K562 (cell line): ENCODE measurements at regions not wholly inside any gene's neighbourhood (a gene's known extent, or its start where the extent isn't known, plus 50 kb on each side); places are given as distances from the start of the nearest gene placed in this dataset.

ENCODE experiments used
- ATAC-seq: fragments of 200-7000 bp; cut with Tn5 transposase; 3 replicates; pipeline ENCODE4 v1.9.1; 2020; ENCODE audit warnings: moderate library complexity
- BruUV-seq: library from RNA; stranded (reverse); fragments of 400-500 nt; replicated peaks from 2 replicates; lab custom pipeline; 2021; lab: Mats Ljungman, UMichigan
- CTCF ChIA-PET: fragments of 300-600 bp; formaldehyde crosslinking; extraction: SDS; loops from one replicate; lab custom pipeline; 2021; ENCODE audit warnings: low intra/inter-chr PET ratio; lab: Yijun Ruan, JAX
- POLR2A ChIA-PET: fragments of 300-600, 350-650 bp; sonication (Branson Sonifier 250); formaldehyde crosslinking; extraction: SDS; loops from one replicate; lab custom pipeline; 2021; ENCODE audit warnings: antibody characterized with exemption, inconsistent platforms; lab: Yijun Ruan, JAX
- DNase-seq, 4 experiments: peaks; one replicate each; pipeline versions ENCODE4 v3.0.0 to v3.0.0-alpha.2; 2011 to 2018; ENCODE audit warnings: low spot score in 3 of 4, mixed read lengths in 3 of 4; ENCODE audit errors: extremely low read depth in 1 of 4
- FAIRE-seq: peaks from 2 replicates; lab custom pipeline; 2011; peaks lifted over from hg19 to GRCh38; lab: Jason Lieb, UNC
- H2AFZ ChIP-seq: 2 replicates; pipeline ENCODE4 v1.6.0; 2011; ENCODE audit warnings: low read depth, low read length, control low read depth, inconsistent platforms
- H3K27ac ChIP-seq: fragments of 200-600 bp; 3 replicates; pipeline ENCODE4 v1.8.0; 2011; ENCODE audit warnings: low read depth, mild to moderate bottlenecking, control low read depth, inconsistent platforms, low read length, moderate library complexity, mixed read lengths; ENCODE audit errors: extremely low read depth
- H3K27me3 ChIP-seq, 2 experiments: fragments of 300-600 bp in 1 of 2; 2 replicates in 1 of 2; 3 replicates in 1 of 2; pipeline versions ENCODE4 v1.6.0 to v1.8.0; 2011; ENCODE audit warnings: inconsistent platforms in 2 of 2, low read length in 2 of 2, mild to moderate bottlenecking in 1 of 2, mixed read lengths in 1 of 2, moderate library complexity in 1 of 2; ENCODE audit not compliant: control insufficient read depth in 2 of 2, insufficient read depth in 2 of 2
- H3K36me3 ChIP-seq: fragments of 300-600 bp; 3 replicates; pipeline ENCODE4 v1.8.0; 2011; ENCODE audit warnings: mild to moderate bottlenecking, low read length, inconsistent platforms; ENCODE audit not compliant: control insufficient read depth, insufficient read depth
- H3K4me1 ChIP-seq, 2 experiments: fragments of 200-600 bp in 1 of 2; replicated peaks in 1 of 2; 2 replicates in 1 of 2; 3 replicates in 1 of 2; pipeline versions ENCODE4 v1.5.1 to v1.8.0; 2011; ENCODE audit warnings: inconsistent platforms in 2 of 2, low read length in 2 of 2, mild to moderate bottlenecking in 1 of 2, mixed read lengths in 1 of 2, moderate library complexity in 1 of 2; ENCODE audit not compliant: control insufficient read depth in 2 of 2, insufficient read depth in 2 of 2
- H3K4me2 ChIP-seq: 2 replicates; pipeline ENCODE4 v1.6.1; 2011; ENCODE audit warnings: low read length, control low read depth, inconsistent platforms, mixed read lengths; ENCODE audit not compliant: insufficient read depth
- H3K4me3 ChIP-seq: fragments of 200-600 bp; sonication (generic), shearing (Covaris generic); 2 replicates; pipeline ENCODE4 v1.5.1; 2016; ENCODE audit warnings: control low read depth, inconsistent platforms
- H3K79me2 ChIP-seq: fragments of 200-600 bp; 3 replicates; pipeline ENCODE4 v1.8.0; 2011; ENCODE audit warnings: low read length, inconsistent platforms; ENCODE audit not compliant: control insufficient read depth, insufficient read depth
- H3K9ac ChIP-seq, 2 experiments: 2 replicates each; pipeline versions ENCODE4 v1.6.0 to v1.6.1; 2011; ENCODE audit warnings: low read depth in 2 of 2, low read length in 2 of 2, control low read depth in 1 of 2, inconsistent platforms in 1 of 2, mild to moderate bottlenecking in 1 of 2, mixed read lengths in 1 of 2; ENCODE audit not compliant: insufficient read depth in 1 of 2
- H3K9me1 ChIP-seq: one replicate; pipeline ENCODE4 v1.6.0; 2011; ENCODE audit warnings: inconsistent platforms, mild to moderate bottlenecking, low read length, moderate library complexity; ENCODE audit not compliant: control insufficient read depth, insufficient read depth
- H3K9me3 ChIP-seq: replicated peaks from 2 replicates; pipeline ENCODE4 v1.5.1; 2011; ENCODE audit warnings: low read depth, low read length, inconsistent platforms; ENCODE audit not compliant: control insufficient read depth, insufficient read depth
- H4K20me1 ChIP-seq: replicated peaks from 2 replicates; pipeline ENCODE4 v1.6.1; 2011; ENCODE audit warnings: low read length, inconsistent platforms, mixed read lengths; ENCODE audit not compliant: control insufficient read depth, insufficient read depth
- DEAF1 ChIP-seq: fragments of 450-650 bp; formaldehyde crosslinking; IDR thresholded peaks from 2 replicates; pipeline ENCODE4 v1.4.0; 2020; ENCODE audit warnings: mild to moderate bottlenecking, moderate library complexity
- DNMT1 ChIP-seq: fragments of 450-650 bp; IDR thresholded peaks from 2 replicates; pipeline ENCODE4 v1.6.1; 2016; ENCODE audit warnings: antibody characterized with exemption, mild to moderate bottlenecking
- ELF2 ChIP-seq: fragments of 250-450 bp; sonication (Bioruptor Pico); IDR thresholded peaks from 2 replicates; pipeline ENCODE4 v1.5.0; 2021; ENCODE audit warnings: mild to moderate bottlenecking
- ETV6 ChIP-seq, 3 experiments: fragments of 150-350 bp in 1 of 3; sonication (generic) in 1 of 3; formaldehyde crosslinking in 1 of 3; IDR thresholded peaks; 2 replicates each; pipeline versions ENCODE4 v1.6.1 to v1.8.0; 2014 to 2022; ENCODE audit warnings: borderline replicate concordance in 2 of 3, low read depth in 2 of 3, antibody characterized with exemption in 1 of 3, low read length in 1 of 3, mild to moderate bottlenecking in 1 of 3, missing genetic modification reagents in 1 of 3
- JUNB ChIP-seq: fragments of 450-650 bp; formaldehyde crosslinking; conservative IDR thresholded peaks from 2 replicates; pipeline ENCODE4 v1.4.0; 2020; ENCODE audit warnings: mild to moderate bottlenecking
- KLF16 ChIP-seq: IDR thresholded peaks from 2 replicates; pipeline ENCODE4 v1.6.1; 2016; ENCODE audit warnings: antibody characterized with exemption
- PCBP2 ChIP-seq: fragments of 200-400 bp; formaldehyde crosslinking; IDR thresholded peaks from 2 replicates; pipeline ENCODE4 v1.6.1; 2018; ENCODE audit warnings: low read length, low read depth, mild to moderate bottlenecking, moderate library complexity; ENCODE audit not compliant: poor library complexity, severe bottlenecking
- POLR2AphosphoS5 ChIP-seq: IDR thresholded peaks from 2 replicates; pipeline ENCODE4 v1.6.1; 2011; ENCODE audit warnings: mild to moderate bottlenecking, low read depth, low read length, moderate library complexity; ENCODE audit not compliant: control insufficient read depth, insufficient read depth
- SRSF3 ChIP-seq: fragments of 200-400 bp; formaldehyde crosslinking; IDR thresholded peaks from 2 replicates; pipeline ENCODE4 v1.6.1; 2016; ENCODE audit warnings: mild to moderate bottlenecking, low read length, moderate library complexity; ENCODE audit not compliant: insufficient read depth
- ZNF133 ChIP-seq: fragments of 250-450 bp; sonication (Bioruptor Pico); IDR thresholded peaks from 2 replicates; pipeline ENCODE4 v1.4.0; 2020; ENCODE audit warnings: mild to moderate bottlenecking
- ZNF239 ChIP-seq: fragments of 250-450 bp; sonication (Bioruptor Pico); IDR thresholded peaks from 2 replicates; pipeline ENCODE4 v1.4.0; 2020; ENCODE audit warnings: mild to moderate bottlenecking
- ZNF277 ChIP-seq: fragments of 250-450 bp; sonication (Bioruptor Pico); IDR thresholded peaks from 2 replicates; pipeline ENCODE4 v1.8.0; 2022; ENCODE audit warnings: inconsistent platforms, mild to moderate bottlenecking, moderate library complexity, borderline replicate concordance
- ZNF699 ChIP-seq: fragments of 250-450 bp; sonication (Bioruptor Pico); IDR thresholded peaks from 2 replicates; pipeline ENCODE4 v1.8.0; 2021; ENCODE audit warnings: mild to moderate bottlenecking, moderate library complexity; ENCODE audit not compliant: insufficient replicate concordance
- WGBS: fragments of 100-300 bp; shearing (Covaris generic); methylation state at CpG from one replicate; pipeline ENCODE4 v1.1.6; 2016; ENCODE audit warnings: low coverage, mixed read lengths; ENCODE audit not compliant: insufficient coverage; ENCODE audit errors: missing lambda C conversion rate; 5-methylcytosine and 5-hydroxymethylcytosine counted together
- in situ Hi-C: fragments of 300-500 bp; cut with MboI; formaldehyde crosslinking; loops from 4 replicates; pipeline ENCODE4 v1.15.0; 2018; ENCODE audit warnings: inconsistent platforms, mixed read lengths
- intact Hi-C: fragments of 100-400 bp; cut with micrococcal nuclease; formaldehyde crosslinking; loops from 2 replicates; pipeline ENCODE4 v1.14.2; 2022

- TF ChIP-seq ZNF277 (CRISPR knock-in tag) (no peak), ETV6 (IDR thresholded peaks at IDR 0.05; ENCODE audit: borderline replicate concordance in 1 of 2, low read depth in 2 of 2, low read length in 1 of 2) (no peak), ETV6 (CRISPR knock-in tag; IDR thresholded peaks at IDR 0.05; ENCODE audit: borderline replicate concordance) (no peak)
Measured at GRCh38 chr2:64204703-64205102, 60.5 kb upstream of the PELI1 start (continued).

- intact Hi-C loops (no loop called here), in situ Hi-C loops (no loop called here)
- H2AFZ ChIP-seq, result no peak overlapping the region
- no peak for ATAC-seq
- H3K9me1 ChIP-seq, result no peaks in the 10 kb centered on the region
- H3K4me1 ChIP-seq, result no peaks in the 10 kb centered on the region; a peak in 1 of 5 replicates
- no peaks in the 10 kb centered on the region for H3K79me2 ChIP-seq
- DNase-seq, result no peak
- no peaks in the 10 kb centered on the region for H4K20me1 ChIP-seq
- no TSS peak for BruUV-seq
- H3K9me3 ChIP-seq, result no peaks in the 10 kb centered on the region
- H3K4me3 ChIP-seq, result no peak overlapping the region
- TF ChIP-seq ZNF699 (CRISPR knock-in tag) (no peak), DEAF1 (CRISPR knock-in tag) (no peak), POLR2AphosphoS5 (no peak), DNMT1 (no peak), ZNF239 (no peak), PCBP2 (no peak), SRSF3 (no peak), ELF2 (CRISPR knock-in tag) (no peak), JUNB (CRISPR knock-in tag) (no peak), ZNF133 (CRISPR knock-in tag) (no peak), KLF16 (no peak)
- no peak overlapping the region for H3K4me2 ChIP-seq
- H3K27ac ChIP-seq, result no peak overlapping the region
- H3K9ac ChIP-seq, result no peak overlapping the region
- no peaks in the 10 kb centered on the region for H3K27me3 ChIP-seq
- CTCF ChIA-PET, result no interaction called here
- POLR2A ChIA-PET, result interaction anchor here (2.5 kb wide), 1 partner anchor 11 kb away, joined by 7 read pairs; no protein-coding TSS in a partner anchor
- 9% methylated on average over 2 of the region's 2 CpGs for WGBS
- no peaks in the 10 kb centered on the region for H3K36me3 ChIP-seq
- FAIRE-seq, result peak; percentile 32
Measured at GRCh38 chr2:64205415-64205814, 61.2 kb upstream of the PELI1 start.
